ENCODE measurements at regions not wholly inside any gene's neighbourhood (a gene's known extent, or its start where the extent isn't known, plus 50 kb on each side); places are given as distances from the start of the nearest gene placed in this dataset.
A peak's percentile ranks its signal among the peaks of the same experiment; 100 is the strongest.

DNA sequence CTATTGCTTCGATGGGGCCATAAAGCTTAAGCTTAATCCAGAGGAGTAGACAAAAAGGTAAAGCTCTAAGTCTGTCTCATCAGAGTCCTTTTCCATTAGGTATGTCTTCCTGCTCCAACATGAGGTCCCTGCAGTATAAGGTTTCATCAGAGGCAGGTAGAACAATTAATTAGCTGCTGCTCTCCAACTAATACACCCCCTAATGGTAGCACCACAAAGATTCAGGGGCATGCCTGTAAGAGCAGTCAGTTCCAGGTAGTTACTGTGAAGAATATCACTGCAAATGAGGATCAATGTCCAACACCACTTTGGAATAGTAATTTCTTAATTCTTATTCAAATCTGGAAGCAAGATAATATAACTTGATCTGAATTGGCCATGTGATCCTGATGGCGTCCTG lies 160.3 kb upstream of the ESRRG start:
- DNase-seq (ENCODE audit: low spot score) = no peak

DNA sequence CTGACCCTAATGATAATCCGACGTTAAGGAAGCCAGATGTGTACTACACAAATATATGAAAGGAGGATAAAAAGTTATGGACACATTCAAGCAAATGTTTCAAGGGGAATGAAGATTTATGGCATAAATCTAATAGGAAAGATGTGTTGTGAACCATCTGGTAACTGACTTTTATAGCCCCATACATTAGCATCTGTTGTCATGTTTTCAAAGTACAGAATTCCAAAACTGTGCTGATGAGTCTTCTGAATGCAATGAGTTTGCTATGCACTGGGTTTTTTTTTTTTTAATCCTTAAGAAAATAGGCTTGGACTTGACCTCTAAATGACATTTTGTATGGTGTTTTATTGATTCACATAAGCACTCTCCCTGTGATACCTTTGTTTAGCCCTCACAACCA lies 158.5 kb upstream of the ESRRG start:
- DNase-seq (ENCODE audit: low spot score) = no peak

DNA sequence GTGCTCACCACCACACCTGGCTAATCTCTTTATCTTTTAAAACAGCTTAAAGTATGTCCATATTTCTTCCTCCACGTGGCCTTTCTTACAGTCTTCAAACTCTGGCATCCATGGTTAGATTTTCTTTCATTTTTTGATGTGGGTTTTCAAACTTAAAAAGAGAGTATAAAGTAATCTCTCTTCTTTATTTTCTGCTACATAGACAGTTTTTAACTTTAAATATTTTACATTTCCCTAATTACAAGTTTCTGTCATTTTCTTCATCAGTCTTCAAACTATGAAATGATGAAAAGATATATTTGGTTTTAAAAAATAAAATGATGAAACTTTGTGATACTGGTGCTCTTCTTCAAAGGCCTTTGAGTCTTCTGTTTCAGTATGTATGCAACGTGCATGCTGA lies 143.5 kb upstream of the ESRRG start:
- DNase-seq (ENCODE audit: low spot score) = no peak

DNA sequence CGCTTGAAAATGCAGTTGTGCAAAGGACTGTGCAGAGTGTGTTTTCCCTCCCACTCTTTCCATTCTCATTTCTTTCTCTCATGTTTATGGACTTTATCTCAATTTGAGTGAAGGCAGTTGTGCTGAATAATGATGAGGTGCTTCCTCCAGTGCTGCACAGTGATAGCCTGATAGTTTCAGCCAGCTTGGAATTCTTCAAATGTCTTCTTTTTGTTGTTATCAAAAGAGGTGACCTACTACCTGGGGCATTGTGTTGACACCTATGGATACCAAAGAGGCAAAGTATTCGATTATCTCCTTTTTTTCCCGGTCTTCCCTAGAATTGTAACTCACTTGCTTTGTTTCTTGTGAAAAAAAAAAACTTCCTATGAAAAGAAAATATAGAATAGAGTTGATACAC lies 132.6 kb upstream of the ESRRG start:
- no peak for DNase-seq (ENCODE audit: low spot score)

DNA sequence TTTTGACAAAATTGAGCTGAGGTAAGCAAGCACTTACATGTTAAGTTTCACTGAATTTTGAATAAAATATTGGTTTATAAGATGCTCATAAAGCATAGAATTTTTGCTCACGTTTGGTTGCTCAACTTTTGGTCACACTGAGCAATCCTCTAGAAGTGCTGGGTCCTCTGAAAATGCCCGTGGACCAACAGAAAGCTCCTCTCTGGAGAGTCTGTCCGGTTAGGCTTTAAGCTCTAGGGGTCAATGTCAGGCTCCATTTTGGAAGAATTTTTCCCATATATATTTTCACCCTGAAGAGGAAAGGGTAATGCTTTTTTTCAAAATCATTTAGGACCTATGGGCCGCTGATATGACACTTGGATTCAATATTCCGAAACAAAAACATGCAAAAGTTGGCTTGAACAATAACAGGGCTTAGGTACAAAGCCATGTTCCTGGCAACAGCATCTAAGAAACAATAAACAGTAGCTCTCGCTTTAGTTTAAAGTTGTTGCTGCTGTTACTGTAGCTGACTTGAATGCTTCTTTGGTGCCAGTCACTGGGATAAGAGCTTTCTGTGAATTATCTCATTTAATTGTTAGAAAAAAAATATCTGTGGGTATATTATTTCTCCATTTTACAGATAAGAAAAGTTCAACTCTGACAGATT lies 131.7 kb upstream of the ESRRG start:
- DNase-seq (ENCODE audit: low spot score) = no peak

DNA sequence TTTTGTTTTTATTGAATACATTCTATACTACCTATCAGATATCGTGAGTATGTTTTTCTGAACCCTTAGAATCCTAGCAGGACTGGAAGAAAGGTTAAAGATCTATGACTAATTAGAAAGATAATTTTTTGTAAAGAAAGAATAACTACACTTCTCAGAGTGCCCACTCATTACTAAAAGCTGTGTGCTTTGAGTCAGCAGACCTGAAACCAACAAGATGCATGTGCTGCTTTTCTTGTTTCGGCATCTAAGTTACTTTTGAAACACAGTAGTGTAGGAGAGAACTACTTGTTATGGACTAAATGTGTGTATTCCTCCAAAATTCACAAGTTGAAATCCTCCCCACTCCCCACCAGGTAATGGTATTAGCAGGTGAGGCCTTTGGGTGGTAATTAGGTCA lies 127.8 kb upstream of the ESRRG start:
- DNase-seq (ENCODE audit: low spot score) = no peak

DNA sequence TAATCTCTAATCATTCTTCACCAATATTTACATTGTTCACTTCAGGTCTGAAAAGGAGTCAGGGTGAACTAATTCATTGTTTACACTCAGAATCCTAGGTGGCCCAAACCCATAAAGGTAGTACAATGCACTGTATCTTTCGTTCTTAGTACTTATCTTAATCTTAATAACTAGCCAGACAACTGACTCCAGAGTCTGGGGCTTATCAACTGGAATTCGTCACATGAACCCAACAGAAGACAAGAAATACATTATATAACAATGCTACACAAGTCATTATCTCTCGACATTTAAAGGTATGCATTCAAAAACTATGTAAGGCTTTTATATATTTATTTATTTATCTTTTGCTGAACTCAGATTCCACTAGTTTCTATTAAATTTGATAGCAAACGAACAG lies 125.9 kb upstream of the ESRRG start:
- DNase-seq (ENCODE audit: low spot score) = no peak

DNA sequence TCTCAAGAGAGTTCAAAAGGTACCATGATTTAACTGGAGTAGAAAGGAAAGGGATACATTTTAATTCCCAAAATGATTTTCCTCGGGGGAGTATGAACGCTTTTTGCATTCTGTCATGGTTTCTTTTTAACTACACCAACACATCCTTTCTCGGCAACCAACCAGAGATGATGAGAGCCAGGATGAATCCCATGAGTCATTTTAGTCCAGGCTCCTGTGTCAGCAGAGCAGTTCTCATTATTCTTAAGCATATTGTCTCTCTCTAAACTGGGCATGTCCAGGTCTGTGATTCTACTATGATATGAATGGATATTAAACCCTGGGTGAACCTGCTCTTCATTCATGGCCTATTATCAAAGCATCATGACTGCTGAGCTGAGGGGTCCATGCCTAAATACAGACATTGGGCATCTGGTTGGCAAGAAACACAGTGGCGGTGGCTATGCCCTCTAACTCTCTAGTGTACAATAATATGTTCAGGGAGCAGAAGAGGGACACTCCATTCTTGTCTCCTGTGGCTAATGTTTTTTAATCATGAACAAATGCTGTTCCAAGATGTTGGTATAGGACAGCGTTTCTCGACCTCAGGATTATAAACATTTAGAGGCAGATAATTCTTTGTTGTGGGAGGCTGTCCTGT lies 124.3 kb upstream of the ESRRG start:
- no peak for DNase-seq (ENCODE audit: low spot score)

DNA sequence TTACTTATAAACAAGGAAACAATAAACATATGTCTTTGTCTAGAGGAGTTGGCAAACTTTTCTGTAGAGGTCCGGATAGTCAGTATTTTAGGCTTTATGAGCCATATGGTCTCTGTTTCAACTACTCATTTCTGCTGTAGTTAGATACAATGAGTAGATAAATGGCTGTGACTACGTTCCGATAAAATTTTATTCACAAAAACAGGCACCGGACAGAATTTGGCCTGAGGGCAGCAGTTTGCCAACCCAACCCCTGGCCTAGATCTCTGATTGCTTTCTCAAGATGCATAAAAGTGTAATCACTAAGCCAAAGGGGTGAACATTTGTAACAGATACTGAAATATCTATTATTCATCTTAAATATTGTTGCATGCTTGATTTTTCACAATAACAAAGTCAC lies 123.1 kb upstream of the ESRRG start:
- DNase-seq (ENCODE audit: low spot score) = no peak

DNA sequence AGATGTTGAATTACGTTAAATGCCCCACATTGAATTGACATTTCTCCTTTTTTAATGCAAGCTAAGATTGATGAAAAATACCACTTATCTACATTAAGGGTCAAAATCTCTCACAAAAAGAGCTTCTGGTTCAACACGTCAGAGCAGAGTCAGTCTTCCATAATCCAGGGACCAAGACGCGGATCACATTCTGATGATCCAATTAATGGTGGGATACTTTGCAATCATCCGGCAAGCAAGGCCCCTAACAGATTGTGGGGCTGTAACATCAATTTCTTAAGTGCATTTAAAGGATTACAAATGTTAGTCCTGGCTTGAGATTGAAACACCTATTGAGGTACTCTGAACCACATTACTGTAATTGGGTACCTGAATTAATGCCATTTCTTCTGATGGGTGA lies 120.2 kb upstream of the ESRRG start:
- DNase-seq (ENCODE audit: low spot score) = no peak

DNA sequence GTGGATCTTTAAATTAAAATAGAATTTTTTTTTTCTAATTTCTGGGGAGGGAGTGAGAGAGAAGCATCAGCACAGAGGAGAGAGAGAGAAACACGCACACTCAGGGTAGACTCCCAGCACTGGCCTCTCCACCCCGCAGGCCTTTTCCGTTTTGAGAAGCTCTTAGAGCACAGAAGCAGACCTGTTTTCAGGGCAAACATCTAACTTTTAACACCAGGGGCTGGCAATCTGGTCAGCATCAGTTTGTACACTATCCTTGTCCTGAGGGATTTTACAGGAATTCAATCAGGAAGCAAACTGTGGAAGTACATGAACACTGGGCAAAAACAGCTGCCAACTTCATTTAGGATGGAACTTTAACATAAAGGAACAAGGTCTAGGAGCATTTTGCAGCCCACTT lies 117.9 kb upstream of the ESRRG start:
- DNase-seq (ENCODE audit: low spot score) = no peak

DNA sequence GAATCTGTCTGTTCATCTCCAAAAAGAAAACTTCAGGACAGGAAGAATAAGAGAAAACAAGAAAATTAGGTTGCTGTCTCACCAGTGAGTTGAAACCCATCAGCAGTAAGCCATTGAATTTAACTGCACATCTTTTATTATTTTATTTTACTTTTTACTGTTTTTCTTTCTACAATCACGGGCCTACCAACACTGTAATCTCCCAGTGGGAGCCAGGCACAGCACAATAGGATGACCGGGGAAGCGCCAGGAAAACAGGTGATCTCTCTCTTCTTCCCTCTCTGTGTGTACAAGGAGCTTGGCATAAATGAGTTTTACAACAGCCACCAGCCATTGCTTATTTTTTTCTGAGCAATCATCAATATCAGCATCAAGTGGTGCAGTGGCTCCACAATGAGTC lies 113.1 kb upstream of the ESRRG start:
- no peak for DNase-seq (ENCODE audit: low spot score)

DNA sequence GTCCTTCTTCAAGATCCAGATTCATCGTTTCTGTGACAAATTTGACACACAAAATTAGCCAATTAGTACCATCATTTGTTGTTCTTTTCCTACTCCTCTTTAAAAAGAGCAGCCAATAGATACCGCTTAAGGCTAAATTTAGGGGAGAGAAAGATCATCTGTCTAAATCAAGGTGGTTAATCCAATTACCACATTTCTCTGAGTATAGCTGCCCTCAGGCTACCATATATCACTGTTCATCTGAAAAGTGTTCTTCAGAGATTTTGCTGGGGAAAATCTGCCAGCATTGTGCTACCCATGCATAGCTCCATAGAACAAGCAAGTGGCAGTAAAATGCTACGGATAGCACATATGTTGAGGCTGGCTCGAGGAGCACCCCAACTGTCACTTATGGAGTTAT lies 110.3 kb upstream of the ESRRG start:
- no peak for DNase-seq (ENCODE audit: low spot score)

DNA sequence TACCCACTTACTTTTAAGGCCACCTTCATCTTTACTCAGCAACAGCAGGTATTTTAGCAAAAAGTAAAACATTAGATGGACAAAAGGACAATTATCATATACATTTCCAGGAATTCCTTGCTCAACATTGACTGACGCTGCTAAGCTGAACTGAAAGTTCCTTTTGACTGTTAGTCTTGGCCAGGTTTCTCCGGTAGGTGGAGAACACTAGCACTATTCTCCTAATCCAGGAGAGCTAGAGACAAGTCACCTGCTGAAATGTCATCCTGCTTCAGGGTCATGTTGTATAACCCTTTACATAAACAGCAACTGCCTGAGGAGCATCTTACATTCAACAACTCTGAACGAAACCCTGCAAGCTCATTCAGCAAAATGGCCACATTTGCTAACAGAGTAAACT lies 109.0 kb upstream of the ESRRG start:
- no peak for DNase-seq (ENCODE audit: low spot score)

DNA sequence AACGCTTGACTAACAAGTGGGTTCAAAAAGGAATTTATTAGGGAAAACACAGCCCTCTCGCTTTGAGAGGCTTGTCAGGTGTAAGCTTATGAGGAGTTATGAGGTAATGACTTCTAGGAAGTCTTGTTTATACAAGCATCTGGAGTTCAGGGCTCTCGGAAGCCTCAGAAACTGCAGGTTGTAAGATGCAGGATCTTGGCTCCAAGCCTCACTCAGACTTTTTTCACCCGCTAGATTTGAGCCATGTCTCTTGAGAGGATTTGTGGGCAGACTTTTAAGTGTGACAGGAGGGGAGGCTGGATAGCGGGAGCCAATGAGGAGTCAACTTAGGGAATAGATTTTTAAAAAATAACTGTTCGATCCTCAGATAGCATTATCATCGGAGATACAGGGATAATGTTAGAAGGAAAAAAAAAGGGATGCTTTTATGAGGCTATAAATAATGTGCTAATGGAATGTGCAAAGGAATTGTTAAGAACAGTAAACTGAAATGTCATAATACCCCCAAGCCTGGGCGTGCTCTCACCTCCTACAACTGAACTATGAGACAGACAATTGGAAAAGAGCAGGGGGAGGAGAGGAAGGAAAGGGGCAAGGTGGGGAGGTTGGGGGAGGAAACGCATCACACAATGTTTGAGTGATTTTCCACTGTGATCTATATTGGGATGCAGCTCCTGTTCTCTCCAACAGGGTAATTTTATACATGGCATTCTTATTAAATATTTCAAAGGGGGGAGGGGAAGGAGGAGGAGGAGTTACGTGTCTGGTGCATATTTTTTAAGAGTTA lies 107.4 kb upstream of the ESRRG start:
- no peak for DNase-seq (ENCODE audit: low spot score)

DNA sequence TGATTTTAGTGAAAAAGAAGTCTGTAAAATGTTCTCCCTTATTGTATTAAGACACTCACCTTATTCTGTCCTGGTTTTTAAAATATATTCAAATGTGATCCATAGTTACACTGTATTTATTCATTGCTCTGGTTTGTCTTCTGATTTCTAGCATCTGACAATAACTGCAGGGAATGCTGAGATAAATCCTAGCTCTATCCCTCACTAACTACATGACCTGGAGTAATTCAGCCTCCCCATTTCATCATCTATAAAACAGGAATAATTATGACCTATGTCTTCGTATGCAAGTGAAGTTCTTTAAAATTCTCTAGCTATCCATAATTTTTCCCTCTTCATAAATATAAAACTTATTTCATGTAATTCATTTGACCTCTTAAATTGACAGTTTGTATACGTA lies 104.0 kb upstream of the ESRRG start:
- no peak for DNase-seq (ENCODE audit: low spot score)

DNA sequence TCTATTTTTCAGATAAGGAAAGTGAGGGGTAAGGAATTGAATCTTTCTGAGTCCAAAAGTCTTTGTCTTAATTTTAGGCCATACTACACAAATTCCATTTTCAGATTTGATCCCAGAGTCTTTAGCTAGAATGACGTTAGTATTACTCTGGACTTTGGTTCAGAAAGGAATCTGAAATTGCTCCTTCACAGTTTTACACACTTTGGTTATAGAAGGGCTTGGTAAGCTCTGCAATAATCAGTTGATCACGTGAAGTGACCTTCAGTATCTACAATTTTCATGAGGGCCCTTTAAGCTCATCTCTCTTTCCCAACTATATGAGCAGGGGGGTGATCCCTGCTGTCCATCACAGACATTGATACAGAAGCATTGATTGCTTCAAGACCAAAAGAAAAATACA lies 103.4 kb upstream of the ESRRG start:
- no peak for DNase-seq (ENCODE audit: low spot score)

DNA sequence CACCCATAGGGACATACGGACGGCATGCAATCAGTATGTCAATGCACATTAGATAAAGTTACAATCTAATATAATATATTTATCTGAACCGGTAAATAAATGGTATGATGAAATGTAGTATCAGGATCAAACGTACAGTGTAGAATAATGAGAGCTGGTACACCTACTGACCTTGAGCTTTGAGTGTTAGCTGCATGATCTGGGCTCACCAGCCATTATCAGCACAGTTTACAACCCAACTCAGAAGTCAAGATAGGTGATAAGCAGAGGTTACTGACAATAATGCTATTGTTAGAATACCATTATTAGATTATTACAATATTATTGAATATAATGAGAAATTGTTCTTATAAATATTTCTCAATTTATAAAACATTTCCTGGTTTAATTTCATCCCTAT lies 103.0 kb upstream of the ESRRG start:
- no peak for DNase-seq (ENCODE audit: low spot score)

DNA sequence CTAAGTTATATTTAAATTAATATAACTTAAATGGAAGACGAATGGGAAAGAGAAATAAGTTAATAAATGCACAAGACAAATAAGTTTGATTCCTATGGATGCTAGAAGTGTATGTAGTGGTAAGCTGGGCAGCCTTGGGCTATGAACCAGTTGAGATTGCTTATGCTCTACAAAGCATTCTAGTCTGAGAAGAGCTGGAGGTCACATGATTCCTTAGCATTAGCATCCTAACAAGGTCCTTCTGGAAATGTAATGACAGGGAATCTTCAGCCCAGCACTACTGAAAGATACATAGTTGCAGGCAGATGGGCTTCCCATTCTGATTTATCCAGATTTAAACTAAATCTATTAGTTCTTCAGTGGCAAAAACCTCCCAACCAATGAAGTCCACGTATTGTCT lies 102.3 kb upstream of the ESRRG start:
- DNase-seq (ENCODE audit: low spot score) = no peak

DNA sequence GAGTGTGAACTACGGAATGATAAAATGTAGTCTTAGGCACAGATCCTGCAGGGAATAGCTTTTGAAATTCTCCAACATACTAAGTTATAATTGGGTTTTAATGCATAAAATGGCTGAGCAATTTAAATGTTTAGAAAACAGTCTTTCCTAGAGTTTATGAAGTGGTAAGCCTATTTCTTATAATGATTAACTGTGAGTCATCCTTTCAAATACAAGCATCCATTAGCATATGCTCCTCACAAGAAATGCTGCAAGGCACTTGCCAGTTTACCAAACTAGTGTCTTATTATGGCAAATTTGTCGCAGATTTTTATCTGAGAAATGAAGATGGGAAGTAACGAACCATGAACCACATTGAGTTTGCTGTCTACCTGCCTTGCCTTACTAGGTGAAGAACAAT lies 101.3 kb upstream of the ESRRG start:
- no peak for DNase-seq (ENCODE audit: low spot score)

DNA sequence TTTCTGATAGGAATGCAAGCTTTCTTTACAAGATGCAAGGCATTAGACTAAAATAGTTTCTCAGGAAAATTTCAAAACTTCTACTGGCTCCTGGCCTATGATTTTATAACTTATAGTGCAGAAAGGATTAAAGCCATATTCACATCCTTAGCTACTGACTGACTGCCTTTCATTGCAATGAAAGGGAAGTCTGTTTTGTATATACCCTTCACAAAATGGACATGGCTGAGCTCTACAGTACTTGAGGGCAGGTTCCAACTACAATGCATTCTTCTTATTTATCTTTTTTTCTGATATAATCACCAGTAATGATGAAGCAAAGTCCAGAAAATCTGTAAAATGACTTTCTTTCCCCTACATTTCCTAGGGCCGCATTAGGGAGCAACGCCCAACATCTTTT lies 100.5 kb upstream of the ESRRG start:
- no peak for DNase-seq (ENCODE audit: low spot score)

DNA sequence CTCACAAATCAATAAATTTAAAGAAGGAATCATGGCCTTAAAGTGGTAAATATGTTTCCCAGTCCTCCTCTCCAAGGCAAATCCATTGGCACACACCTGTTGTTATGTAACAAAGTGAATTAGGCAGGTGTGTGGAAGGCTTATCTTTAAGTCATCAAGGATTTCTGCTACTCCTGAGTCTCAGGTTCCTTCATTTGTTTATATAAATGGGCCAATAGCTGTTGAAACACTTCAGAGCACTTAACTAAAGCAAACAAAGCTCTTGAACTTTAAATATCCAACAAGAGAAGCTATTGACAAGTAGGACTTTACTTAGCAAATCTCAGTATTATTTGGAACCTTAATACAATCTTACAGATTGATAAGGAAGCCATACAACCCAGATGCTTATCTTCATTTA lies 99.3 kb upstream of the ESRRG start:
- DNase-seq (ENCODE audit: low spot score) = no peak

DNA sequence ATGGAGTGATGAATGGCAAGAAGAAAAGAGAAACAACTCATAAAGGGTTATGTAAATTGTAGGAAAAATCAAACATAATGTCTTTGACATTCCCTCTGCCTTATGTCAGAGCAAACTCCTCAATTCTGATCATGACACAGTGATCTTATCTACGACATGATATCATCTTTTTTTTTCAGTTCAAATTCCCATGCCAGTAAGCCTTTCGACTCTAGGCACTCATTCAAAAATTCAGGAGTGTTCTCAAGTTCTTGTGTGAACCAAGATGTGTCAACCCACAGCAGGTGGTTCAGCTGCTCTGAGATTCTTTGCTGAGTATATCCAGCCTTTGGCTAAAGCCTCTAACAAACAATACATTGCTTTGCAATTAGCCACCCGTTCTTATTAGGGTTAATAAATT lies 97.1 kb upstream of the ESRRG start:
- peak; percentile 3 for DNase-seq (ENCODE audit: low spot score)

DNA sequence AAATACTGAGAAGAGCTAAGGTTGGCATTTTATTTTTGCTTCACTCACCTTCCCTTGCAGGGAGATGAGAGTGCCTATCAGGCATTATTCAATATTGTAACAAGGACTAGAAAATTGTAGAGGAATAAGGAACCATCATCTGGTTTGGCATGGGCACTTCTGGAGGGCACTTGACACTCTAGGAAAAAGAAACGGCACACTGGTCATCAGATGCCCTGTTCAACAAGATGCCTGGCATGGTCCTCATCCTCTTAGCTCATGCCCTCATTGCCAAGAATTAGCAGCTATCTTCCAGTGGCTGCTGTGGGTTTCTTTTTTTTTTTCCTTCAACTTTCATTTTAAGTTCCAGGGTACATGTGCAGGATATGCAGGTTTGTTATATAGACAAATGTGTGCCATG lies 95.1 kb upstream of the ESRRG start:
- no peak for DNase-seq (ENCODE audit: low spot score)
